Amniotic epithelial cell (primary cell): ENCODE measurements at regions not wholly inside any gene's neighbourhood (a gene's known extent, or its start where the extent isn't known, plus 50 kb on each side); places are given as distances from the start of the nearest gene placed in this dataset.

Experiments
- DNase-seq: peaks from one replicate; pipeline ENCODE4 v3.0.0-alpha.2; 2010; ENCODE audit warnings: low read depth

DNA sequence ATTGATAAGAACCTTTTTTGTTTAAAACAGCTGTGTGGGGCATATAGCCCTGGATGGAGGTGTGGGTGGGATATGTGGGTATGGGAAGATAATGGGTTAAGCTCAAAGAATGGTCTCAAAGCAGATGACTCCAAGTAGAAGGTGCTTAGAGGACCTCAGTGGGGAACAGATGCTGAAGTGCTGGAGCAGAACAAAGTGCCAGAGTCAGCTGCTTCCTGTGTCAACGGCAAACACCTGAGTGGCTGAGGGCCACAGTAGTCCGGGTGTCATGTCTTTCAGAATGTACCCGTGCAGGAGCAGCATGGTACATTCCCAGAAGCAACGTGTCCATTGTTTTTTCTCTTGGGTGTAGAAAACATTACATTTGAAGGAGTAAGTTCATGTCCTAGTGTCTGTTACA lies 210.6 kb downstream of the CCNG2 start:
- no peak for DNase-seq

DNA sequence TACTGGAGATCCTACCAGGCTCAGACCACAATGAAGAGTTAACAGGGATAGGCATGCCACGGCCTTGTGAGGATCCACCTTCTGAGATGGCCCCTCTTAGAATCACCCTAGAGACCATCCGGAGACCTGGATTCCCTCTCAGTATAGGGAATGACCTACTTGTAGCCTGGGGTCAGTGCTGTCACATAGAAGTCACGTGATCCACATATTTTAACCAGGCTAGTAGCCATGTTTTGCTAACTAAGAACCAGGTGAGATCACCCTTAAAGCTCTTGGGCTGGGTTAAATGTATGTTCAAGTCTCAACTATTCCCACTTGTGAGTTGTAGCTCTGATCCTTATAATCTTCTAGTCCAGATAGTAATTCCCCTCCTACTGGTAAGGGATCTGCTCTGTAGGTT lies 215.4 kb downstream of the CCNG2 start:
- no peak for DNase-seq

DNA sequence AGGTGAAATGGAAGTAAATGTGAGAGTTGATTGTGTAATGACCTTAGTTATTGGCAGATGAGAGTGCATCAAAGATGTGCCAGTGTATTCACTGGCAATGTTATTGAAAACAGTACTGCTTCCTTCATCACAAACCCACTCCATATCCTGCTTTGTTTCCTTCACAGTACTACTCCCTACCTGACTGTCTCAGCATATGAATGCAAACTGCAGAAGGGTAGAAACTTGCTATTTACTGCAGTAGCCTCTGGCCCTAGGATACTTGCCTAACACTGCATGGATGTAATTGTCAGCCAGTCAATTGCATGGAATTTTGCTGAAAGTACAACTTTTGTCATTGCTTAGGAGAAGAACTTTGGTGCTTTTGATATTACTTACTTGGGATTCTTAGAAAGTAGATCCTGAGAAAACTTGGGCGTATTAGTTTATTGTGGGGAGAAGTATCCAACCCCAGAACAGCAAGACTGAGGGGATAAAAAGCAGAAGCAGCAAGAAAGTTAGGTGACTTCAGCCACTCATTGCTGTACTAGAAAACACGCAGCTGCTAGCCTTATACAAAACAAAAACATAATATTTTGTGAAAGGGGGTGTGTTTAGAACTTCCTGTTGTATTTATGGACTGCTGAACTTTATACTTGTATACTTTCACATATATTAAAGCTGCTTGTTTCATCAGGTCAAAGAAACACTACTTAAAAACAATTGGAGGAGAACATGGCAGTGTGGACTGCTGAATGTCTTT lies 219.0 kb downstream of the CCNG2 start:
- DNase-seq = no peak

DNA sequence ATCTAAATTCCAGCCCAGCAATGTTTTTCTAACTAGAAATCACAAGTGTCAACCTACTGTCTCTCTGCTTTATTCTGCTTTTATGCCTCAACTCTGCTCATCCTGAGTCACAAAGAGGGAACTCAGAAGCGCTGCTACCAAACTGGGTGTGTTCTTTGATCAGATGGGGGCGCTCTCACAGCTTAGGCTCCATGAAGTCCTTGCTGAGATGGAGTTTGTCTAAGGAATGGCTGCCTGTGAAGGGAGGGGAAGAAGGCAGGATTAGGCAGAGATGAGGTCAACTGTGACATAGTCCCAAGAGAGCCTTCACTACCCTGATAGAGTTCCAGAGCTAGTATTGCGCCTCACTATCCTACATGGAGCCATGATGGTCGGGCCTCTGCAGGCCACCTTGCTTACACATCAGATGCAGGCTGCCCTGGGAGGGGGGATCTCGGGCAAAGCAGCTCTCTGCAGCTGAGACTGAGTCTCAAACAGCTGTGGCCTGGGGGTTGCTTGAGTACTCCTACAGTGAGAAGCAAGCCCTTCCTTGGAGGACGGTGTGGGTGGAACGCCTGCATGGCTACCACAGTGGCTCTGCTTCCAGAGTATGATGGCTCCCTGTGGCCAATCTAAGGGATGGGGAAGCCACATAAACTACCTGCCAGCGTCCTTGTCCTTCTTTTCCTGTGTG lies 219.9 kb downstream of the CCNG2 start:
- no peak for DNase-seq

DNA sequence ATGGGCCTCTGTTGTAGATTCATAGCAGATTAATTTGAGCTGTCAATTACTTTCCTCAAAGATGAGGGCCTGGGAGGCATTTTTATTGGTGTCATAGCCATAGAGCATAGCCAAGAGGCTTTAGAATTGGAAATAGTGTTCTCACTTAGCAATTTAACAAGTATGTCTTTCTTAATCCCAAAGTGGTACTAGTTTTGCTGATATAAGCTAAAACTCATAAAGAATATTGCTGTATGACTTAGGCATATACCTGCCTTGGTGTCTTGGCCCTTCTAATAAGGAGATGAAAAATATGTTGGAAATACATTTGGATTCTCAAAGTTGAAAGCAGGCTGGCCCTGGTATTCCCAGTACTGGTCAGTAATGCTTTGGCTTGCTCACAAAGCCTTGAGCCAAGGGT lies 221.5 kb upstream of the CXCL13 start:
- no peak for DNase-seq

DNA sequence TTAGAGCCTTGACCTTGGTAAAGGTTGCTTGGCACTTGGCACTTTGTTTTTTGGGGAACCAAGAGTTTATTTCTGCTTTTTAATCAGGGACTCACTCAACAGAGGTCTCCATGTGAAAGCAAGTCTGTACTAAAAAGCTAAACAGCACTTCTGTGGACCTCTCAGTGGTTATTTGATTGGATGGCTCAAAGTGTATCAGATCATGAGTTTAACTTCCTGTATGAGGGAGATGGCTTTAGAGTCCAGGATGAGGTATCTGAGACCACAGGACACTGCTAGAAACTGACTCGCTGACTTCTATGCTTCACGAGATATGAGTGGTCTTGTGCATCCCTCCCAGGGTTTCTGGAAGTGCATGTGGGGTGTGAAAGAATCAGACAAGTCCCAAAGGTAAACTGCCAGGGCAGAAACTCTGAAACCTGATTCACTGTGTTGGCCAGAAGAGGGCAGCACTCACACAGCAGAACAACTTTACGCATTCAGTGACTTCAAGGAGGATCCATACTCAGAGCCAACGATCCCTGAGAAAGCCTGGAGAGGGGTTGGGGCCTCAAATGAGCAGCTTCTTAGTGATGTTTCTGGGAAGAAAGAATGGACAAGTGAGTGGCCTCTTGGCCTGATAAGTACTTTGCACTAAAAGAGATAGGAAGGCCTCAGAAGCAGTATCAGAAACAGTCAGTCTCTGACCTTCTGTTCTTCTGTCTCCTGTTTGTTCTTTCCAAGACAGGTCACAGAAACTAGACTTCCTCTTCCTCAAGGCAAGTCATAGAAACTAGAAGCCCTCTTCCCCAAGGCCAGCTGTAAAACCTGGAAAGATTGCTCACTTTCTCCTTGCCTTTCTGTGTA lies 220.3 kb upstream of the CXCL13 start:
- DNase-seq = peak; percentile 57

DNA sequence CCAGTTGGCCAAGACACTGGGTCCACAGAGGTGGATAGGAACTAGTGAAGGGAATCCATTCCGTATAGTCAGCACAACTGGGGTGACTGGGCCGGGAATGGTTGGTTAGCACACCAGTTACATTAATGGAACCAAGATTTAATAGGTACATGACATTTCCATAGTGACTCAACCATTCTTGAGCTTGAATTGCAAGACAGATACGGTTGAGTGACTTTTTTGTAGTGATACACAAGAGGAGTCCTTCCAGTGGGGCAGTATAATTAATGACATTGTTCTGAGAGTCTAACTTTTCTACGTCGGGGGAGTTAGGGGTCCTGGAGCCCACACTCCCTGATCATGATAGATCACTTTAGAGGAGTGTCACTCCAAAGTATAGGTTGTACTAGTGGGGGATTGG lies 211.6 kb upstream of the CXCL13 start:
- DNase-seq = no peak

DNA sequence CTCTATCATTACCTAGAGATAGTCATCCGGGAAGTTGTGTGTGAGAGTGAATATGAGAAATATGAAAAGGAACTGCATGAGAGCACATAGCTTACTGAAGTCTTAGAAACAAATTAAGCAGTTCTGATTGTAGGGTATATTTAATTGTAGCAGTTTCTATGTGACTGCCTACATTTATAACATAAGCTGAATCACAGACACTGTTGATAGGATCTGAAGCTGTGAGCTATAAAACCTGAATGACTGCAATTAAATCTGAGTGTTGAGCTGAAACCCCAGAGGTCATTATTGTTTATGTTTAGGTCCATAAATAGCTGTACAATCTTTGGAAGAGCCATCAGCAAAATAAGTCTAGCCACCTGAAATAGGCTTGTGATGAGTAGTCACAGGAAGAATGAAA lies 210.1 kb upstream of the CXCL13 start:
- no peak for DNase-seq

DNA sequence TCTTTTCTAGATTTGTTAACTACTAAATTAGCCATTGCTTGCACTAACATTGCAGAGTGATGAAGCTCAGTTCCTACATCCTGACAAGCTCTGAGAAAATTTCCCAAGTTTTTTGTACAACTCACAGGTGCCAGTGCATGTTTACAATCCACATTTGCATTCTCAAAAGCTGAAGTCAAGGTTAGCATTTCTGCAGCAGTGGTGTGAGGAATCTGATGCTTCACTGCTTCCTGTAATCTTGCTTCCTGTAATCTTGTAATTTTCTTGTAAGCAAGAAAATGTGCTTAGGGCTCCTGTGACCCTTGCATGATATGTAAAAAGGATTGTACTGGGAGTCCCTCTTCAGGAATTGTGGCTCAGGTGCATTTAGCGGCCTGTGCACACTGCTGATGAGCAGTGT lies 207.4 kb upstream of the CXCL13 start:
- no peak for DNase-seq

DNA sequence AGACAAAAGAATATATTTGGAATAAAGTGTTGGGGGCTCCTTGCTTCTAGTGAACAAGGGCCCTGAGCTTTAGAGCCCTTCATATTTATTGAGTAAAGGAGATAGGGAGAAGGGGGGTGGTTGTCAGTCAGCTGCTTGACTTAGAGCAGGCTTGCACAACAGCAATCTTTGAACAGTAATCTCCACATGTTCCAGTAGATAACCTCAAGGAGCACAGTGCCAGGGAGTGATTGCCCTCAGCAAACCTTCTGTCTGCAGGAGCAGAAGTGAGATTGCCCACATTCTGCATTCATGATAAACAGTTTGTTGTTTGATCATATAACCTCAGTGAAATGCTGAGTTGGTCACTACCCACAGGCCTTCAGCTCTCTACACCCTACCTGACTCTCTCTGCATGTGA lies 205.8 kb upstream of the CXCL13 start:
- DNase-seq = peak; percentile 20

DNA sequence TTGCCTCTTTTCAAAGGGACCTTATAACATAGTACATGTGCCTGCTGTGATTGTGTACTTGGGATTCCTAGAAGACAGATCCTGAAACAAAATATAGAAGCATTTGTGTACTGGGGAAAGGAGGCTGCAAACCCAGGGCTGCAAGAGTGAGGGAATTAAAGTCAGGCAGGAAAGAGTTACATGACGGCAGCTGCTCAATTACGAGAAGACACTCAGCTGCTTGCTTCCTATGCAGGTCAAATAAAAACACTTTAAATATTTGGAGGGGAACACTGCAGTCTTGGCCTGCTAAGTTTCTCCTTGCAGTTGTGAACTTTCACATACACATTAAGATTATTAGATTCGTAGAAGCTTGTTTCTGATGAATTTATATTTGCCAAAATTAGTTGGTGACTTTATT lies 191.9 kb upstream of the CXCL13 start:
- no peak for DNase-seq

DNA sequence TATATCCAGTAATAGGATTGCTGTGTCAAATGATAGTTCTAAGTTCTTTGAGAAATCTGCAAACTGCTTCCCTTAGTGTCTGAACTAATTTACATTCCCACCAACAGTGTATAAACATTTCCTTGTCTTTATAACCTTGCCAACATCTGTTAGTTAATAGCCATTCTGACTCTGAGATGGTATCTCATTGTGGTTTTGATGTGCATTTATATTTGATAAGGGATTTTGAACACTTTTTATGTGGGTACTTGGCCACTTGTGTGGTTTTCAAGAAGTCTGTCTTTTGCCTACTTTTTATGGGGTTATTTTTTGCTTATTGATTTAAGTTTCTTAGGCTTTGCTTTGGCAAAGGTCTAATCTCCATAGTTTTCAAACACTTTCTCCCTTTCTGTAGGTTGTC lies 189.9 kb upstream of the CXCL13 start:
- no peak for DNase-seq

DNA sequence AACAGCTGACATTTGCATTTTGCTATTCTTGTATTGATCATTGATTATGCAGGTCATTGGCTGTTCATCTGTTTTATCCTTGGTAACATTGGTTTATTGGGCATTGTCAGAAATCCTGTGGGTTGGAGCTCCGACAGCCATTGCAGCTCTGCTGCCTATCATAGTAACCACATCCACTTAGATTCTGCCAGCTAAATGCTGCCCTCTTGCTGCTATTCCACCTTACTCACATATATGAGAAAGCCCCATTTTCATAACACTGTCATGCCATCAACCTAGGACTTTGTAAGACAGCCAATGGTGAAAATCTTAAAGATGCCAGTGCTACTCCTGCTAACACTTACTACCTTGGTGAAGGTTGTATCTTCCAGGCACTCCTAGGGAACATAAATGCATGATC lies 187.3 kb upstream of the CXCL13 start:
- peak; percentile 41 for DNase-seq

DNA sequence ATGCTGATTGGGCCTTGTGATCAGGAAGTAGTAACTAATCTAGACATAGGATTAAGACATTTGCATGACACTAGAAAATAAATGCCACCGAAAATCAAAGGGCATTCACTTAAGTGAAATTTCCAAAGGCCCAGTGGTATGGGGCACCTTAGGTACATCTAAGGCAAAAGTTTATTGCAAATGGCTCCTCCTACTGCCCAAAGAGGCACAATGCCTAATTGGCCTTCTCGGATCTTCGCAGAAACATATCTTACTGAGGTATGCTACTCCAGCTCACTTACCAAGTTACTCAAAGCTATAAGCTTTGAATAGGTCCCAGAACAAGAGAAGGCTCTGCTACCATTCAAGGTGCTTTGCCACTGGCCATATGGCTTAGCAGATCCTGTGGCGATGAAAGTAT lies 174.8 kb upstream of the CXCL13 start:
- DNase-seq = no peak

DNA sequence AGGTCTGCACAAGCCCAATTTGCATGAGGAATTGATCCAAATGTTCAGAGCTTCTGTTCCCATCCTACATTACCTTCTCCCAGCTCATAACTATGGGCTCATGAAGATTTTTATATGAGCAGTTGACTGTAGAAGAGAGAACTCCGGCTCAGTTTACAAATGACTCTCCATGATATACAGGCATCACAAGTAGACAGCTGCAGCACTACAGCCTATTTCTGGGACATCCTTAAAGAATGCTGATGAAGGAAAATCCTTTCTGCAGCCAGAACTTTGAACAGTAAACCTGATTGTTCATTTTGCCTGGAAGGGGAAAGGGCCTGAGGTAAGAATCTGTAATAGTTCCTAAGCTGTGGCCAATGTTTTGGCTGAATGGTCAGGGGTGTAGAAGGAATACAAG lies 174.1 kb upstream of the CXCL13 start:
- DNase-seq = no peak

DNA sequence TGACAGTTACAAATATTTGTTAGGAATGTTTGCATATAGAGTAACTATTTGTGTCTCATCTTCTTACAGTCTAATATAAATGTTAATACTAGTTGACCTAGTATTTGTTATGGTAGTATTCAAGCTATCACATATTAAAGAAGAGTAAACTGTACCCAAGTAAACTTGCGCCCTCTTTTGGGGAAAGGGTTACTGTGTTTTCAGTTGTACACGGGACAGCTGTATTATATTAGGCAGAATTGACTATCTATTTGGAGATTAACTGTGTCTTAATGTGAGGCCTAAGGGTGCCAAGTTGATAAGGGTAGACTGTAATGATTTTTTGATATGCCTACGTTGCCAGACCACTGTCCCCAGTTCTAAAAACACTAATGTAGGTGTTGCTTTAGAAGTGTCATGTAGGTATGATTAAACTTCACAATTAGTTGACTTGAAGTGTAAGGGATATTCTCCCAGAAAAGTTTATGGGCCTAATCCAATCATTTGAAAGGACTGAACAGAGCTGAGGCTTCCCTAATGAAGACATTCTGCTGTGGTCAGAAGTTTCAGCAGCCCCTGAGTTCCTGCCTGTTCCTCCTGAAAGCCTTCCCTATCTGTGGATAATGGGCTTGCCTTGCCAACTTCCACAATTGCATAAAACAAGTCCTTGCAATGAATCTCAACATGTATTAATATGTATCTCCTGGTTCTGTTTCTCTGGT lies 172.8 kb upstream of the CXCL13 start:
- no peak for DNase-seq

DNA sequence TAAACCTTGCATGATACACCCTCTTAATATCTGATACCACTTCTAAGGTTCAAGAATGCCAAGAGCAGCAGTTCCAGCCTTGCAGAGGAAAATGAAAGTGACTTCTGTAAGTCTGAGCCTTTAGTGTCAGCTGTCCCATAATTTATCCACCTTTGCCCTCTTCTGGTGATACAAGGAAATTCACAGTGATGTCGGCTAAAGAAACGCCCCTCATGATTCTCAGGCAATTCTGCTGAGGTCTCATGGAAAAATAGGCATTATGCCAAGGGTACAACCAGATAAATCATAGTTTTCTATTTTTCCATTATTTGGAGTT lies 172.2 kb upstream of the CXCL13 start:
- DNase-seq = peak; percentile 45

DNA sequence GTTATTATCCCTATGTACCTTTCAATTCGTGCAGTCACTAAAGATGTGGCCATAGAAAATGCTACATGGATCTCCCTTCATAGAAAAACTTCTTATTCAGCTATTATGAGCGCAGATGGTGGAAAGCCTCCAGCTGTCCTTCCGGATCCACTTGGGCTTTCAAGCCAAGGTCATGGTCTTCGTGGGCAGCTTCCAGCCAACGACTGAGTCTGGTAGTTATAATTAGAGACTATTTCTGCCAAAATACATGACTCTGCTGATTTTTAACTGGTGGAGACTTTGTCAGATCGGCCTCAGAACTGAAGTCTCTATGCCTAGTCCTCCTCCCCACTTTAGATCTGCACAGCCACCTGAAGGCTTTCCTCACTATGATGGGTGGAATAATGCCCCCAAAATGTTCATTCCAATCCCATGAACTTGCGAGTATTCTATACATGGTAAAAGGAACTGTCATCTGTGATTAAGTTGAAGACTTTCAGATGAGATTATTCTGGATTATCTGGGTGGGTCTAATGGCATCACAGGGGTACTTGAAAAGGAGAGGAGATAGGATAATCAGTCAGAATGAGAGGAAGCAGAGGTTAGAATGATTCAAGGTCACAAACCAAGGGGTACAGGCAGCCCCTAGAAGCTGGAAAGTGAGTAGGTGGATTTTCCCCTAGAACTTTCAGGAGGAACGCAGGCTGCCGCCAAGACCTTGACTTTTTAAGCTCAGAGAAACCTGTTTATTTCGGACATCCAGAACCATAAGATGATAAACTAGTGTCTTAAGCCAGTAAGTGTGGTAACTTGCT lies 171.1 kb upstream of the CXCL13 start:
- no peak for DNase-seq

DNA sequence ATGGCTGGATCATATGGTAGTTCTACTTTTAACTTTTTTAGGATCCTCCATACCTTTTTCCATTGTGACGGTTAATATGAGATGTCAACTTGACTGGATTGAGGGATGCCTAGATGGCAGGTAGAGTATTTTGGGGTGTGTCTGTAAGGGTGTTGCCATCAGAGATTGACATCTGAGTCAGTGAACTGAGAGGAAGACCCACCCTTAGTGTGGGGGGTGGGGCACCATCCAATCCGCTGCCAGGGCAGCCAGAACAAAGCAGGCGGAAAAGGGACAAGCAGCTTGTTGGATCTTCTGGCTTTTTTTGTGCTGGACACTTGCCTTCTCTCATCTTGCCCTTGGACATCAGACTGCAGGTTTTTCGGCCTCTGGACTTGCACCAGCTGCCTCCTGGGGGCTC lies 168.5 kb upstream of the CXCL13 start:
- no peak for DNase-seq

DNA sequence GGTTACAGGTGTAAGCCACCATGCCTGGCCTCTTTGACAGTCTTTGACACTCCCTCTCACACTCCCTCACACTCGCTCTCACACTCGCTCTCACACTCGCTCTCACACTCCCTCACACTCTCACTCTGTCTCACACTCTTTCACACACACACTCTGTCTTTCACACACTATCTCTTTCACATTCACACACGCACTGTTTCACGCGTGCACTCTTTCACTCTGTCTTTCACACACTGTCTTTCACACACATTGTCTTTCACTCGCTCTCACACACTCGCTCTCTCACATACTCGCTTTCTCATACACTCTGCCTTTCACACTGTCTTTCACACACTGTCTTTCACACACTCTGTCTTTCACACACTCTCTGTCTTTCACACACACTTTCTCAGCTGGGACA lies 167.1 kb upstream of the CXCL13 start:
- DNase-seq = no peak

DNA sequence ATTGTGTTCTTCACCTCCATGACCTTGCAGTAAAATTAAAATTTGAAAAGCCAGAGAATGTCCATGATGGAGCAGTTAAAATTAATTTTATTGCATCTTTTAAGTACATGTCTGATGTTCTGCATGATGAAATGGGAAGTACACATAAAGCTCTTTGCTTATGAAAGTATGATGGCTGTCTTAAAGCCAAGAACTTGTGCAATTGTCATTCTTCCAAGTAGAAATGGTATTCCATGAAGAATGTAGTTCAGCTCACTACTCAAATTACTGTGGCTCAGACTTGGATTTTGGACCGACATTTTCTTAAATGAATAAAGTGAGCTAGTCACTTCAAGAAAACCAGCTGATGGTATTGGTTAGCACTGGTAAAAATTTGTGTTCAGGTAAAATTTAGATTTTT lies 161.7 kb upstream of the CXCL13 start:
- peak; percentile 11 for DNase-seq

DNA sequence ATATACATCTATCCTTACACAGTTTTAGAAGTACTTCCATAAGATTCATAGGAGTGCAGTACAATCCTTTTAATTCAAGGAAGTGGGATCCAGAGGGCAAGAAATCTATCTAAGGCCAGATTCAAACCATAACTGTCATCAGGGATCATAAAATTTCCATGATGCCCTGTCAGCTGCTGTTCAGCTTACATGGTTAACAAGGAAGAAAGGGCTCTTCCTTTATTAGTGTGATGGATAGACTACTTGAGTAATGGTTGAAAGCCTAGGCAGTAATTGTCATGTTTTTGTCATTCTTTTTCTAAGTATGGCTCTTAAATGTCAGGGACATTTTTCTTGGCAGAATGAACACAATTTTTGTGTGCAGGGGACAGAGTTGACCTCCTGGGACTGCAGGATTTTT lies 159.8 kb upstream of the CXCL13 start:
- no peak for DNase-seq
